ENCODE measurements at regions not wholly inside any gene's neighbourhood (a gene's known extent, or its start where the extent isn't known, plus 50 kb on each side); places are given as distances from the start of the nearest gene placed in this dataset.

- no peak for DNase-seq (ENCODE audit: low spot score)
Measured at GRCh38 chr2:161571051-161571429, 53.2 kb upstream of the SLC4A10 start.

Data from AG20443 (cell line).